ENCODE measurements at regions not wholly inside any gene's neighbourhood (a gene's known extent, or its start where the extent isn't known, plus 50 kb on each side); places are given as distances from the start of the nearest gene placed in this dataset.
"Not testable (repeated sequence)": the region's sequence is repeated elsewhere in the genome, so short reads cannot be mapped to it uniquely, and the experiment has no call there.

GRCh38 chr9:11192993-11193392 is 580.2 kb upstream of the PTPRD start:
- CTCF ChIA-PET: interaction anchor here (0.7 kb wide), 1 partner anchor 90 kb away, joined by 3 read pairs; no protein-coding TSS in a partner anchor
- Histone ChIP-seq H3K4me1 (ENCODE audit: control insufficient read depth, insufficient read depth, low read length) (no peaks in the 10 kb centered on the region), H3K36me3 (ENCODE audit: control insufficient read depth in 2 of 2, insufficient read depth in 1 of 2, low read length in 2 of 2) (no peaks in the 10 kb centered on the region), H3K27ac (ENCODE audit: extremely low read depth, low read depth, low read length) (no peak overlapping the region), H3K9me3 (ENCODE audit: control insufficient read depth, insufficient read depth, low read depth, low read length) (no peaks in the 10 kb centered on the region), H3K4me3 (ENCODE audit: low read depth, low read length) (no peak overlapping the region)
- TF ChIP-seq ZIC2 (tag by site-specific recombination; IDR thresholded peaks at IDR 0.05): no peak
- no peak for TF ChIP-seq ZNF311 (tag by site-specific recombination; IDR thresholded peaks at IDR 0.05; ENCODE audit: borderline replicate concordance)
- TF ChIP-seq ZNF473 (tag by site-specific recombination; IDR thresholded peaks at IDR 0.05): no peak
- no peak for TF ChIP-seq ZNF639 (tag by site-specific recombination; IDR thresholded peaks at IDR 0.05)
- no peak for TF ChIP-seq ZNF768 (tag by site-specific recombination; IDR thresholded peaks at IDR 0.05)
- POLR2A ChIA-PET: no interaction called here

GRCh38 chr9:11194246-11194645 is 581.4 kb upstream of the PTPRD start:
- ChIA-PET POLR2A (no interaction called here), CTCF (no interaction called here)
- Histone ChIP-seq H3K9me3 (ENCODE audit: control insufficient read depth, insufficient read depth, low read depth, low read length) (no peaks in the 10 kb centered on the region), H3K4me3 (ENCODE audit: low read depth, low read length) (no peak overlapping the region), H3K27ac (ENCODE audit: extremely low read depth, low read depth, low read length) (no peak overlapping the region), H3K4me1 (ENCODE audit: control insufficient read depth, insufficient read depth, low read length) (no peaks in the 10 kb centered on the region), H3K36me3 (ENCODE audit: control insufficient read depth in 2 of 2, insufficient read depth in 1 of 2, low read length in 2 of 2) (no peaks in the 10 kb centered on the region)
- TF ChIP-seq SP7 (tag by site-specific recombination; IDR thresholded peaks at IDR 0.05) (no peak), ZBTB7A (tag by site-specific recombination; IDR thresholded peaks at IDR 0.05; ENCODE audit: low read depth) (no peak), ZNF404 (tag by site-specific recombination; IDR thresholded peaks at IDR 0.05) (no peak), ZNF155 (tag by site-specific recombination; IDR thresholded peaks at IDR 0.05) (no peak), ZNF514 (tag by site-specific recombination; IDR thresholded peaks at IDR 0.05) (no peak), HOXA7 (CRISPR knock-in tag; IDR thresholded peaks at IDR 0.05; ENCODE audit: borderline replicate concordance) (no peak)

- H3K9me3 ChIP-seq (ENCODE audit: control insufficient read depth, insufficient read depth, low read depth, low read length); H3K4me1 ChIP-seq (ENCODE audit: control insufficient read depth, insufficient read depth, low read length); H3K36me3 ChIP-seq (ENCODE audit: control insufficient read depth in 2 of 2, insufficient read depth in 1 of 2, low read length in 2 of 2); CTCF ChIA-PET; H3K4me3 ChIP-seq (ENCODE audit: low read depth, low read length); H3K27ac ChIP-seq (ENCODE audit: extremely low read depth, low read depth, low read length); POLR2A ChIA-PET: not testable (repeated sequence)
Observed at GRCh38 chr9:11196840-11197365, 584.1 kb upstream of the PTPRD start.

- no peaks in the 10 kb centered on the region for H3K36me3 ChIP-seq (ENCODE audit: control insufficient read depth in 2 of 2, insufficient read depth in 1 of 2, low read length in 2 of 2)
- no peak overlapping the region for H3K27ac ChIP-seq (ENCODE audit: extremely low read depth, low read depth, low read length)
- no peak for TF ChIP-seq PATZ1 (tag by site-specific recombination; IDR thresholded peaks at IDR 0.05)
- no peak for TF ChIP-seq ZNF148 (tag by site-specific recombination; IDR thresholded peaks at IDR 0.05; ENCODE audit: borderline replicate concordance)
- TF ChIP-seq TRIM28 (IDR thresholded peaks at IDR 0.05; ENCODE audit: borderline replicate concordance, low read length): no peak
- no peak for TF ChIP-seq ZNF423 (tag by site-specific recombination; IDR thresholded peaks at IDR 0.05)
- POLR2A ChIA-PET: no interaction called here
- CTCF ChIA-PET: no interaction called here
- H3K4me3 ChIP-seq (ENCODE audit: low read depth, low read length): no peak overlapping the region
- H3K4me1 ChIP-seq (ENCODE audit: control insufficient read depth, insufficient read depth, low read length): no peaks in the 10 kb centered on the region
- H3K9me3 ChIP-seq (ENCODE audit: control insufficient read depth, insufficient read depth, low read depth, low read length): no peaks in the 10 kb centered on the region
Observed at GRCh38 chr9:11199335-11199734, 586.5 kb upstream of the PTPRD start.

All from HEK293 (cell line).